Dendritic cell treated with granulocyte-macrophage colony-stimulating factor and Interleukin-4, amounts not matched to agents 40 ng/mL and 50 ng/mL, for 4 days (primary cell): ENCODE measurements at regions not wholly inside any gene's neighbourhood (a gene's known extent, or its start where the extent isn't known, plus 50 kb on each side); places are given as distances from the start of the nearest gene placed in this dataset.

Experiments used
- H3K27ac Mint-ChIP-seq: one replicate; pipeline ENCODE4 v1.8.0; 2022; ENCODE audit warnings: mild to moderate bottlenecking, mixed read lengths
- H3K27me3 Mint-ChIP-seq: one replicate; pipeline ENCODE4 v1.8.0; 2022; ENCODE audit warnings: mild to moderate bottlenecking, mixed read lengths
- H3K36me3 Mint-ChIP-seq: one replicate; pipeline ENCODE4 v1.8.0; 2022; ENCODE audit warnings: low read depth, mixed read lengths
- H3K4me1 Mint-ChIP-seq: one replicate; pipeline ENCODE4 v1.8.0; 2022; ENCODE audit warnings: low read depth, mixed read lengths
- H3K4me3 Mint-ChIP-seq: one replicate; pipeline ENCODE4 v1.8.0; 2022; ENCODE audit warnings: mild to moderate bottlenecking, moderate library complexity, mixed read lengths
- H3K9me3 Mint-ChIP-seq: one replicate; pipeline ENCODE4 v1.8.0; 2022; ENCODE audit warnings: mixed read lengths
- intact Hi-C: fragments of 100-400 bp; cut with micrococcal nuclease; formaldehyde crosslinking; loops from one replicate; pipeline ENCODE4 v1.15.0; 2022

DNA sequence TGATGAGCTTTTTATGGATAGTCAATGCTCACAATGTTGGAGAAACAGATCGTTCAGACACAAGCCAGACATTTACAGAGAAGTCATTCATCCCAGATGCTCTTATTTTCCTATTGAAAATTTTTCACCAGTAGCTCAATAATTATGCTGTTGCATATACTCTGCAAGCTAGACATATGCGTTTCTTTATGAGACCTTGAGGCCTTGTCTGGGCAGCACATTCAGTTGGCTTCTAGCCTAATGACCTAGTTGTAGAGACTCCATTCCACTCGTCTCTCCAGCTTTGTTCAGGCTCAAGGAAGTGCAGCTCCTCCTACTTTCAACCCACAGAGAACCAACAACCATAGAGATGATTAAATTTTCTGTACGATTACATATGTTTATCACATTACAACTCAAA lies 237.7 kb downstream of the MZT1 start:
- Mint-ChIP-seq H3K36me3 (no peaks in the 10 kb centered on the region), H3K4me1 (no peaks in the 10 kb centered on the region), H3K27ac (no peak overlapping the region), H3K4me3 (no peak overlapping the region), H3K9me3 (peaks cover 44% of the 10 kb centered on the region), H3K27me3 (no peaks in the 10 kb centered on the region)
- intact Hi-C loops = no loop called here

GRCh38 chr13:72473321-72473720 lies 254.1 kb downstream of the MZT1 start:
- no peak overlapping the region for H3K4me3 Mint-ChIP-seq
- H3K36me3 Mint-ChIP-seq = no peaks in the 10 kb centered on the region
- no peaks in the 10 kb centered on the region for H3K27me3 Mint-ChIP-seq
- no peak overlapping the region for H3K27ac Mint-ChIP-seq
- peaks cover 31% of the 10 kb centered on the region for H3K9me3 Mint-ChIP-seq
- intact Hi-C loops = no loop called here
- H3K4me1 Mint-ChIP-seq = no peaks in the 10 kb centered on the region

- no peaks in the 10 kb centered on the region for H3K4me1 Mint-ChIP-seq
- intact Hi-C loops = no loop called here
- no peaks in the 10 kb centered on the region for H3K9me3 Mint-ChIP-seq
- no peaks in the 10 kb centered on the region for H3K36me3 Mint-ChIP-seq
- H3K4me3 Mint-ChIP-seq = no peak overlapping the region
- H3K27ac Mint-ChIP-seq = no peak overlapping the region
- no peaks in the 10 kb centered on the region for H3K27me3 Mint-ChIP-seq
These were observed 257.5 kb downstream of the MZT1 start for GRCh38 chr13:72469906-72470305.

GRCh38 chr13:72463561-72463960 lies 263.9 kb downstream of the MZT1 start:
- no peak overlapping the region for H3K4me3 Mint-ChIP-seq
- H3K27me3 Mint-ChIP-seq = no peaks in the 10 kb centered on the region
- H3K36me3 Mint-ChIP-seq = no peaks in the 10 kb centered on the region
- H3K27ac Mint-ChIP-seq = no peak overlapping the region
- no peaks in the 10 kb centered on the region for H3K9me3 Mint-ChIP-seq
- H3K4me1 Mint-ChIP-seq = no peaks in the 10 kb centered on the region
- intact Hi-C loops = no loop called here

GRCh38 chr13:72462726-72463125 lies 264.7 kb downstream of the MZT1 start:
- H3K36me3 Mint-ChIP-seq = no peaks in the 10 kb centered on the region
- H3K4me1 Mint-ChIP-seq = no peaks in the 10 kb centered on the region
- H3K27ac Mint-ChIP-seq = no peak overlapping the region
- intact Hi-C loops = no loop called here
- H3K27me3 Mint-ChIP-seq = no peaks in the 10 kb centered on the region
- no peak overlapping the region for H3K4me3 Mint-ChIP-seq
- no peaks in the 10 kb centered on the region for H3K9me3 Mint-ChIP-seq

GRCh38 chr13:72462166-72462565 lies 265.3 kb downstream of the MZT1 start:
- H3K9me3 Mint-ChIP-seq = no peaks in the 10 kb centered on the region
- H3K4me1 Mint-ChIP-seq = no peaks in the 10 kb centered on the region
- H3K36me3 Mint-ChIP-seq = no peaks in the 10 kb centered on the region
- H3K27me3 Mint-ChIP-seq = no peaks in the 10 kb centered on the region
- H3K4me3 Mint-ChIP-seq = no peak overlapping the region
- intact Hi-C loops = no loop called here
- no peak overlapping the region for H3K27ac Mint-ChIP-seq

- Mint-ChIP-seq H3K27ac (no peak overlapping the region), H3K36me3 (no peaks in the 10 kb centered on the region), H3K9me3 (no peaks in the 10 kb centered on the region), H3K27me3 (no peaks in the 10 kb centered on the region), H3K4me3 (no peak overlapping the region), H3K4me1 (no peaks in the 10 kb centered on the region)
- intact Hi-C loops = no loop called here
These were observed 268.7 kb downstream of the MZT1 start for GRCh38 chr13:72458701-72459100.

- intact Hi-C loops = no loop called here
- Mint-ChIP-seq H3K4me3 (no peak overlapping the region), H3K4me1 (no peaks in the 10 kb centered on the region), H3K36me3 (no peaks in the 10 kb centered on the region), H3K27me3 (no peaks in the 10 kb centered on the region), H3K9me3 (no peaks in the 10 kb centered on the region), H3K27ac (no peak overlapping the region)
These were observed 270.3 kb downstream of the MZT1 start for GRCh38 chr13:72457151-72457550.

DNA sequence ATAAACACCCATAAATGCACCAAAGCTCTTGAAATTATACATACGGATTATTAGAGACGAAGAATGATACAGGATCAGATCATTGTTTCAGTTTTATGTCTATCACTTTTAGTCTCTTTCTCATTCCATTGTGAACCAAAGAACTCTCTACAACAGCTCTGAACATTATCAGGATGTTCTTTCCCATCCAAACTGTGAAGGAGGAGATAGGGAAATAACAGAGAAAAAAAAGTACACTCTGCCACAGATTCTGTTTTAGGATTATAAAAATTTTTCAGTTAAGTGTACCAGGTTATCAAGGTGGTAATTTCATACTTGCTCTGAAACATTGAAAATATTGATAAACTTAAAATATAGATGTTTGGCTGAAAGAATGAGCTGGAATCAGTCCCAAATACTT lies 270.9 kb downstream of the MZT1 start:
- no peak overlapping the region for H3K27ac Mint-ChIP-seq
- intact Hi-C loops = no loop called here
- no peaks in the 10 kb centered on the region for H3K4me1 Mint-ChIP-seq
- H3K4me3 Mint-ChIP-seq = no peak overlapping the region
- H3K36me3 Mint-ChIP-seq = no peaks in the 10 kb centered on the region
- H3K27me3 Mint-ChIP-seq = no peaks in the 10 kb centered on the region
- H3K9me3 Mint-ChIP-seq = no peaks in the 10 kb centered on the region

GRCh38 chr13:72453161-72453560 lies 274.3 kb downstream of the MZT1 start:
- intact Hi-C loops = no loop called here
- H3K4me3 Mint-ChIP-seq = no peak overlapping the region
- H3K27ac Mint-ChIP-seq = no peak overlapping the region
- peaks cover 24% of the 10 kb centered on the region for H3K9me3 Mint-ChIP-seq
- no peaks in the 10 kb centered on the region for H3K4me1 Mint-ChIP-seq
- no peaks in the 10 kb centered on the region for H3K36me3 Mint-ChIP-seq
- H3K27me3 Mint-ChIP-seq = no peaks in the 10 kb centered on the region

DNA sequence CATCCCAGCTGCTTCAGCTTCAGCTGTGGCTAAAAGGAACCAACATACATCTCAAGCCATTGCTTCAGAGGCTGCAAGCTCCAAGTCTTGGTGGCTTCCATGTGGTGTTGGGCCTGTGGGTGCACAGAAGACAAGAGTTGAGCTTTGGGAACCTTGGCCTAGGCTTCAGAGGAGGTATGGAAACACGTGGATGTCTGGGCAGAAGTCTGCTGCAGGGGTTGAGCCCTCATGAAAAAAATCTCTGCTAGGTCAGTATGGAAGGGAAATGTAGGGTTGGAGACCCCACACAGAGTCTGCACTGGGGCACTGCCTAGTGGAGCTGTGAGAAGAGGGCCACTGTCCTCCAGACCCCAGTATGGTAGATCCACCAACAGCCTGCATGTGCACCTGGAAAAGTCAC lies 279.3 kb downstream of the MZT1 start:
- Mint-ChIP-seq H3K36me3 (no peaks in the 10 kb centered on the region), H3K27me3 (no peaks in the 10 kb centered on the region), H3K27ac (no peak overlapping the region), H3K4me3 (no peak overlapping the region), H3K9me3 (peaks cover 48% of the 10 kb centered on the region), H3K4me1 (no peaks in the 10 kb centered on the region)
- intact Hi-C loops = no loop called here

- Mint-ChIP-seq H3K9me3 (peaks cover 42% of the 10 kb centered on the region), H3K4me3 (no peak overlapping the region), H3K27me3 (no peaks in the 10 kb centered on the region), H3K27ac (no peak overlapping the region), H3K36me3 (no peaks in the 10 kb centered on the region), H3K4me1 (no peaks in the 10 kb centered on the region)
- intact Hi-C loops = no loop called here
These were observed 282.4 kb downstream of the MZT1 start for GRCh38 chr13:72444999-72445398.

DNA sequence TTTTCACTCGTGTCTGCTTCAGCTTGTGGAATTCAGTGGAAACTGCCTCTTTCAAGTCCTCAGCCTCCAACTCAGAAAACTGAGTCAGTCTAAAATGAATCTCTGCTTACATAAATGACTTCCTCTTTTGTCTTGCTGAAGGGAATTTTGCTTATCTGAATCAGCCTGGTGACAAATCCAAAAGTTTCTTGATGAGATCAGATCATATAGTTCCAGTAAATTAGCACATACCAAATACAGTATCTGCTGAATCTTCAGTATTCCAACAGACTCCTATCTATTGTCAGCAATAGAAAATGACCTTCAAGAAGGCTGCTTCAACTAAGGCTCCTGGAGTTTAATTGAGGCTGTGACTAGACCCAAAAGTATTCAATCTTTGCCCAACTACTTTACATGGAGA lies 290.0 kb downstream of the MZT1 start:
- H3K4me1 Mint-ChIP-seq = no peaks in the 10 kb centered on the region

DNA sequence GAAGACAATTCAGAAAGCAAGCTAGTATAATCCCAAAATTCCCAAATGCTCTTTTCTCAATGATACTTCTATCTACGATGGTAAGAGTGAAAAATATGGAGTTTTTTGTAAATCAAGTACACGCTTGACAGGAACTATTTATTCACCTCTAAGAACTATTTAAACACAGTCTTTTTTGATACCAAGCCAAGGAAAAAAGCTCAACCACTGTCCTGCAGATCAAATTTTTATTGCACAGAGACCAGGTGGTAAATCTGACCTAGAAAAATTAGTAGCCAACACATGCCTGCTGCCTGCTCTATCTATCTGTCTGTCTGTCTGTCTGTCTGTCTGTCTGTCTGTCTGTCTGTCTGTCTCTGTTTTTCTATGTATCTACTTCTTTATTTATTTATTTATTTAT lies 292.2 kb downstream of the MZT1 start:
- Mint-ChIP-seq H3K36me3 (no peaks in the 10 kb centered on the region), H3K4me1 (no peaks in the 10 kb centered on the region), H3K27me3 (no peaks in the 10 kb centered on the region), H3K4me3 (no peak overlapping the region), H3K9me3 (no peaks in the 10 kb centered on the region), H3K27ac (no peak overlapping the region)
- intact Hi-C loops = no loop called here

More for the DNA sequence above, 290.0 kb downstream of the MZT1 start:
- Mint-ChIP-seq H3K27me3 (no peaks in the 10 kb centered on the region), H3K36me3 (no peaks in the 10 kb centered on the region), H3K9me3 (no peaks in the 10 kb centered on the region), H3K27ac (no peak overlapping the region), H3K4me3 (no peak overlapping the region)
- intact Hi-C loops = no loop called here

DNA sequence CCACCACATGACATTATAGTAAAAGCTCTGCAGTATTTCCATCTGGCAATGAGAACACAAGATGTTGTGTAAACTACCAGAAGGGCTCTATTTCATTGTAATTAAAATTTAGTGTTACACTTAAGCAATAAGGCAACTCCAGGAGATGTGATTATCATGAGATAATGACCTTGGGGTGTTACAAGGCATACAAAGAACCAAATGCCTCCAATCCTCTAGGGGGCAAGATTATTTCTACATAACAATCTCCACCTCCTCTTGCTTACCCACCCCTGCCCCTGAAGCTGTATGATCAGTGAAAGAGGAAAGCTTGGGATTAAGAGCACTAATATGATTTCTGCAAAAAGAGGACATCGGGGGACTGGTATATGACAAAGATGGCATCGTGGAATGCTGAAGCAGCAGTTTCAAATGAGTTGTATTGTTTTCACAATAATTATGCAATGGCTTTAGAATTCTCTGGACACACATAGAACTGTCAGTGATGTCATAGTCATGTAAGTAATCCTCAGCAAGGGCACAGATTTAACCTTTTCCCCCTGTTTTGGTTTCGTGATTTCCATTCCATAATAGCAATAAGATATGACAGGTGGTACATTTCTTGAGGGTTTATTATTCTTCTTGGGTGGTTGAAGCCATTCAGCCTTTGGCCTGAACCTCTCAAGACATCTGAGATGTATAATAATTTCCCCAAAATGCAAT lies 295.3 kb downstream of the MZT1 start:
- Mint-ChIP-seq H3K27ac (no peak overlapping the region), H3K4me3 (no peak overlapping the region), H3K36me3 (no peaks in the 10 kb centered on the region), H3K4me1 (no peaks in the 10 kb centered on the region), H3K9me3 (no peaks in the 10 kb centered on the region), H3K27me3 (no peaks in the 10 kb centered on the region)
- intact Hi-C loops = no loop called here
